Suprapubic skin (tissue), 4 donors: ENCODE measurements at regions not wholly inside any gene's neighbourhood (a gene's known extent, or its start where the extent isn't known, plus 50 kb on each side); places are given as distances from the start of the nearest gene placed in this dataset.
"Not testable (repeated sequence)": the region's sequence is repeated elsewhere in the genome, so short reads cannot be mapped to it uniquely, and the experiment has no call there.

Experiments
- DNase-seq, 2 donors: peaks; one replicate each; pipeline ENCODE4 v3.0.0-alpha.2; 2019; ENCODE audit warnings: low spot score in 2 of 2
- H3K27ac ChIP-seq: fragments of 200-600 bp; sonication (generic); one replicate; pipeline ENCODE4 v1.5.1; 2019
- H3K27me3 ChIP-seq: fragments of 200-600 bp; sonication (generic); one replicate; pipeline ENCODE4 v1.5.1; 2019
- H3K36me3 ChIP-seq: fragments of 200-600 bp; sonication (generic); one replicate; pipeline ENCODE4 v1.5.1; 2019
- H3K4me1 ChIP-seq: fragments of 200-600 bp; sonication (generic); one replicate; pipeline ENCODE4 v1.5.1; 2019
- H3K4me3 ChIP-seq: fragments of 200-600 bp; sonication (generic); one replicate; pipeline ENCODE4 v1.5.1; 2019; ENCODE audit warnings: mild to moderate bottlenecking
- H3K9me3 ChIP-seq: fragments of 200-600 bp; sonication (generic); one replicate; pipeline ENCODE4 v1.5.1; 2019
- CTCF ChIP-seq, 2 donors: fragments of 200-600 bp in 1 of 2; fragments of 450-650 bp in 1 of 2; sonication (generic) in 1 of 2; IDR thresholded peaks; one replicate each; pipeline ENCODE4 v1.5.1; 2016 to 2019; ENCODE audit warnings: antibody characterized with exemption in 2 of 2, mild to moderate bottlenecking in 1 of 2, moderate library complexity in 1 of 2
- EP300 ChIP-seq: sonication (generic); formaldehyde crosslinking; IDR thresholded peaks from one replicate; pipeline ENCODE4 v1.6.1; 2017; ENCODE audit warnings: antibody characterized with exemption
- POLR2A ChIP-seq, 2 donors: fragments of 450-650 bp; IDR thresholded peaks; one replicate each; pipeline ENCODE4 v1.6.1; 2017; ENCODE audit warnings: antibody characterized with exemption in 2 of 2, mild to moderate bottlenecking in 2 of 2, moderate library complexity in 2 of 2
- POLR2AphosphoS5 ChIP-seq, 3 donors: sonication (generic); formaldehyde crosslinking; IDR thresholded peaks; one replicate each; pipeline ENCODE4 v1.6.1; 2017; ENCODE audit warnings: antibody characterized with exemption in 3 of 3
- WGBS: methylation state at CpG from one replicate; pipeline ENCODE4 v1.1.5; 2018; 5-methylcytosine and 5-hydroxymethylcytosine counted together

DNA sequence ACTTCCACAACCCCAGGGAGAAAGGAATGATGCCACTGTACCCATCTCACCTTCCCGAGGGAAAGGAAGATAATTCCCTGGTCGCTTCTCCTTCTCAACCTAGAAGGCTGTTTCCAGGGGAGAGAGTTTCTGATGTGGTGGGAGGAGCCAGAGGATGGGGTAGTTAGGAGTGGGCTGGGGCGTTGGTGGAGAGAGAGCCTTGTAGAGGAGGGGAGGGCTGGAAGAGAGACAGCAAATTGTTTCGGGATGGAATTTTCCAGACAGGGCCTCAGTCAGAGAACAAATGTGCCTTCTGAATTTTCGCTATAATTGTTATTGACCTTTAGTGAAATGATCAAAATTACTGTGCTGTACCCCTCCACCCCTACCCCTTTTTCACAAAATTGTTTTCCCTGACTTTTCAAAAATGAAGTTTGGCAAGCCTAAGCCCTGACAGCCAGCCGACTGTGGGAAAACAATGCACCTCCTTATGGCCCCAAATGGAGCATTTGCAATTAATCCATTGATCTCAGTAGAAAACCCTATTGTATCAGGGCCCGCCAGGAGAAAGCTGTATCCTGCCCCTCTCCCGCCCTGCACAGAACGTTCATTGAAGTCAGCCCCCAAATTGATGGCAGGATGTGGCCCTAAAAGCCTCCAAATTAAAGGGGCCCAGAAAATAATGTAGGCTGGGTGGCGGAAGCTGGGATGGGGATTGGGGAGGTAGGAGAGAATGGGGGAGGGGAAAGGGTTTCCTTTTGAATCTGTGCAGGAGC lies 69.1 kb upstream of the JUN start:
- Histone ChIP-seq H3K4me1 (peaks cover 10% of the 10 kb centered on the region), H3K9me3 (no peaks in the 10 kb centered on the region), H3K36me3 (no peaks in the 10 kb centered on the region), H3K4me3 (no peak overlapping the region), H3K27me3 (no peaks in the 10 kb centered on the region), H3K27ac (no peak overlapping the region)
- TF ChIP-seq CTCF (IDR thresholded peaks at IDR 0.05), result no peak
- no peak for TF ChIP-seq EP300
- TF ChIP-seq POLR2AphosphoS5 (IDR thresholded peaks at IDR 0.05), result no peak
- no peak for TF ChIP-seq POLR2A (IDR thresholded peaks at IDR 0.05)
- 88% methylated on average over 10 of the region's 10 CpGs for WGBS
- no peak for DNase-seq

- no peak overlapping the region for H3K27ac ChIP-seq
These were observed 70.7 kb upstream of the JUN start for GRCh38 chr1:58854576-58854975.

GRCh38 chr1:58855274-58856165 lies 71.7 kb upstream of the JUN start:
- TF ChIP-seq POLR2A (IDR thresholded peaks at IDR 0.05) (no peak), CTCF (IDR thresholded peaks at IDR 0.05) (no peak), POLR2AphosphoS5 (IDR thresholded peaks at IDR 0.05) (no peak), EP300 (no peak)
- Histone ChIP-seq H3K9me3 (no peaks in the 10 kb centered on the region), H3K36me3 (no peaks in the 10 kb centered on the region), H3K4me3 (no peak overlapping the region), H3K27ac (no peak overlapping the region), H3K27me3 (no peaks in the 10 kb centered on the region), H3K4me1 (no peaks in the 10 kb centered on the region)
- 83% methylated on average over 10 of the region's 10 CpGs for WGBS
- no peak for DNase-seq

More at GRCh38 chr1:58854576-58854975, 70.7 kb upstream of the JUN start:
- TF ChIP-seq POLR2A (IDR thresholded peaks at IDR 0.05), result no peak
- no peak for TF ChIP-seq EP300
- TF ChIP-seq CTCF (IDR thresholded peaks at IDR 0.05), result no peak
- TF ChIP-seq POLR2AphosphoS5 (IDR thresholded peaks at IDR 0.05), result no peak
- 78% methylated on average over 2 of the region's 2 CpGs for WGBS
- no peak for DNase-seq
- Histone ChIP-seq H3K27me3 (no peaks in the 10 kb centered on the region), H3K36me3 (no peaks in the 10 kb centered on the region), H3K4me1 (no peaks in the 10 kb centered on the region), H3K4me3 (no peak overlapping the region), H3K9me3 (no peaks in the 10 kb centered on the region)

DNA sequence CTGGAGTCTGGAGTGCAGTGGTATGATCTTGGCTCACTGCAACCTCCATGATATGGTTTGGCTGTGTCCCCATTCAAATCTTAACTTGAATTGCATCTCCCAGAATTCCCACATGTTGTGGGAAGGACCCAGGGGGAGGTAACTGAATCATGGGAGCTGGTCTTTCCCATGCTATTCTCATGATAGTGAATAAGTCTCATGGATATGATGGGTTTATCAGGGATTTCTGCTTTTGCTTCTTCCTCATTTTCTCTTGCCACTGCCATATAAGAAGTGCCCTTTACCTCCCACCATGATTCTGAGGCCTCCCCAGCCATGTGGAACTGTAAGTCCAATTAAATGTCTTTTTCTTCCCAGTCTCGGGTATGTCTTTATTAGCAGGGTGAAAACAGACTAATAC lies 72.4 kb upstream of the JUN start:
- 94% methylated on average over 1 of the region's 1 CpG for WGBS
- H3K9me3 ChIP-seq, result not testable (repeated sequence)

GRCh38 chr1:58857680-58858673 lies 74.1 kb upstream of the JUN start:
- Histone ChIP-seq H3K36me3 (no peaks in the 10 kb centered on the region), H3K4me1 (no peaks in the 10 kb centered on the region), H3K27ac (no peak overlapping the region), H3K27me3 (no peaks in the 10 kb centered on the region), H3K4me3 (no peak overlapping the region), H3K9me3 (no peaks in the 10 kb centered on the region)
- TF ChIP-seq POLR2A (IDR thresholded peaks at IDR 0.05) (no peak), EP300 (no peak), CTCF (IDR thresholded peaks at IDR 0.05) (no peak), POLR2AphosphoS5 (IDR thresholded peaks at IDR 0.05) (no peak)
- 79% methylated on average over 3 of the region's 3 CpGs for WGBS
- DNase-seq, result no peak

More for the DNA sequence above, 72.4 kb upstream of the JUN start:
- H3K4me3 ChIP-seq, H3K27me3 ChIP-seq, H3K27ac ChIP-seq, H3K4me1 ChIP-seq, DNase-seq, H3K36me3 ChIP-seq: not testable (repeated sequence)
